ENCODE measurements at regions not wholly inside any gene's neighbourhood (a gene's known extent, or its start where the extent isn't known, plus 50 kb on each side); places are given as distances from the start of the nearest gene placed in this dataset.
"Not testable (repeated sequence)": the region's sequence is repeated elsewhere in the genome, so short reads cannot be mapped to it uniquely, and the experiment has no call there.

DNA sequence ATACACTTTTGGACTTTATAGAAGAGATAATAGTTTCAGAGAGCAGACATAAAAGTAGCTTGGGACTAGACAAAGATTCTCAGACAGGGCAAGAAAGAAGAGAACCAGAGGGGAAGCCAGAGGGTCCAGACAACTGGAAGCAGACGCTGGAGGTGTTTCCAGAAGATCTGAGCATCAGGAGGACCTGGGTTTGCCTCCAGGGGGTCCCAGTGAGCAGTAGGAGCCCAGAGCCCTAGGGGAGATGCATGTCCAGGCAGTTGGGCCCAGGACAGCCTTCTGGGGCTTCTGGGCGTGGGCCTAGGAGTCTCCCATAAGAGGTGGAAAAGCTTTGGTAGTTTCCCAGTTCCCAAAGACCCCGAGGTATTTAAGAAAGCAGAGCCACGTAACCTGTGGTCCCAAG, 251.2 kb upstream of the ID2 start:
- DNase-seq (ENCODE audit: low read depth): no peak

DNA sequence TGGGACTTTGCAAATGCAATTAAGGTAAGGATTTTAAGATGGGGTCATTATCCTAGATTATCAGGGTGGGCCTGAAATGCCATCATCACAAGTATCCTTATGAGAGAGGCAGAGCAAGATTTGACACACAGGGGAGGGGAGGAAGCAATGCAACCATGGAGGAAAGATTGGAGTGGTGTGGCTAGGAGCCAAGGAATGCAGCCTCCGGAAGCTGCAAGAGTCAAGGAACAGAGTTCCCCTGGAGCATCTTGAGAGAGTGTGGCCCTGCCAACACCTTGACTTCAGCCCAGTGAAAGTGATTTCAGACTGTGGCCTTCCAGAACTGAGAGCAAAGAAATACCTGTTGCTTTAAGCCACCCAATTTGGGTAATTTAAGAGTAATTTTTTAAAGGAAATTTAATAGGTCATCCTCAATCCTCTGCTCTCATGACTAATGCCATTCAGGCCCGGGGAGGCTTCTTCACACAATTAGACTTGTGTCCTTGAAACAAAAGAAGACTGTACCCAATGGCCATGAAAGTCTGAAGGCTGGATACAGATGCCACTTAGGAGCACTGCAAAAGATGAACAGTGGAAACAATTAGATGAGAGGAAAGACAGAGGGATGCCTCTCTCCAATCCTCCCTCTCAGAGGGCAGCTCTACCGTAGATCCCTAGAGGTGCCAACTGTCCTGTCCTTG, 250.3 kb upstream of the ID2 start:
- no peak for DNase-seq (ENCODE audit: low read depth)

DNA sequence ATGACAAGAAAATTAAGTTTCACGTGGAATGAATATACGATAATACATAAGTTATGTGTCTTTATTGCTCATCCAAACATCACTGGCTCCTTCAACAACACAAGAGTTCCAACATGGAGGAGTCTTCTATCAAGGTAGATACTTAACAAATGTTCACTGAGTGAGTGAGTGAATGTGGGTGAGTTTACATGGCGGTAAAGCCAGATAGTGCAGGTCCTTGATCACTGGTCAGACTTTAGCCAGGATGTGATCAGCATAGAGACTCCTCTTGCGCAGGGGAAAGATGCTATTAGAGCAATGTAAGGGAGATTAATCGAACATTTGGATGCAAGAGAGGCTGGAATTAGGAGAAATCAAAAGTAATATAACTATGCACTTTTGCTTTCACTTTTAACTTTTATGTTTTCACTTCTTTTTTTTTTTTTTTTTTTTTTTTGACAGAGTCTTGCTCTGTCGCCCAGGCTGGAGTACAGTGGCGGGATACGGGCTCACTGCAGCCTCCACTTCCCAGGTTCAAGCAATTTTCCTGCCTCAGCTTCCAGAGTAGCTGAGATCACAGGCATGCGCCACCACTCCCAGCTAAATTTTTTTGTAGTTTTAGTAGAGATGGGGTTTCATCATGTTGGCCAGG, 249.0 kb upstream of the ID2 start:
- DNase-seq (ENCODE audit: low read depth): no peak

DNA sequence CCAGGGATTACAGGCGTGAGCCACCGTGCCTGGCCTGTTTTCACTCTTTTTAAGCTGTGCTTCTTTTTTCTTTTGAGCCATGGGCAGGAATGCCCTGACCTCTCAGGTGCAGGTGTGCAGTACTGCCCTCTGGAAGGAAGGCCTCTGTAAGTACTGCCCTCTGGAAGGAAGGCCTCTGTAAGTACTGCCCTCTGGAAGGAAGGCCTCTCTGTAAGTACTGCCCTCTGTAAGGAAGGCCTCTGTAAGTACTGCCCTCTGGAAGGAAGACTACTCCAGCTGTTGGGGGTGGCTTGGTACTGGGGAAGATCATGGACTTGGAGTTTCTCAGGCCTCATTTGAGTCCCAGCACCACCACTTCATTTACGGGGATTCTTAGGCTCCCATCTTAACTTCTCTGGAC, 248.5 kb upstream of the ID2 start:
- no peak for DNase-seq (ENCODE audit: low read depth)

DNA sequence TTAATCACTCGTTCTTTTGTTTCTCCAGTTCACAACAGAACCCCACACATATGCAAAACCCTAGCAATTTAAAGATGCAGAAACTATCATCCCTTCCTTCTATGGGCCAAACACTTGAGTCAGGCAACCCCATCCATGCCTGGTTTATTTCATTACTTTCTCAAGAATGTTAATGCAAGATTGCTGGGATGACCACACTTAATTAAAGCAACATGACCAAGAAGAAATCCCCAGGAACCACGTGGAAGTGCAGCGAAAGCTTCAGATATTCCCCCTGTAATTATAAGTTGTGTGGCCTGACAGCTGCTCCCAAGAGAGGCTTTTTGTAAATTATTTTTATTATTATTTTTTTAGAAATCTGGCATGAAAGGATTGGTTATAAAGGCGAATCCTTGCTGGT, 246.2 kb upstream of the ID2 start:
- DNase-seq (ENCODE audit: low read depth): no peak

DNA sequence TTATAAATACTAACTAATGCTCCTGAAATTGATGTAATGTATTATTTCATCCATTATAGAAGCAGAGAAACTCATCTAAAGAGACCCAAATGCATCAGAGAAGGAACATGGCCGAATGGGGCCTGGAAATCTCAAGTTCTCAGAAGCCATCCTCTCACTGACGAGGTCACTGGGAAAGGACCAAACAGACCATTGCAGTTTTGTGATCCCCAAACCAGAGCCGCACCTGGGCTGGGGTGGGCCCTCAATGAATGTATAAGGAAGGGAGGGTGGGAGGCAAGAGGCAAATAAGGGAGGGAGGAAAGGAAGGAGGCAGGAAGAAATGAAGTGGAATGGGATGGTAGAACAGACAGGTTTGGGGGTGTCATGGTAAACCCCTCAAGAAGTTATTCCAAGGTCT, 245.3 kb upstream of the ID2 start:
- DNase-seq (ENCODE audit: low read depth): no peak

DNA sequence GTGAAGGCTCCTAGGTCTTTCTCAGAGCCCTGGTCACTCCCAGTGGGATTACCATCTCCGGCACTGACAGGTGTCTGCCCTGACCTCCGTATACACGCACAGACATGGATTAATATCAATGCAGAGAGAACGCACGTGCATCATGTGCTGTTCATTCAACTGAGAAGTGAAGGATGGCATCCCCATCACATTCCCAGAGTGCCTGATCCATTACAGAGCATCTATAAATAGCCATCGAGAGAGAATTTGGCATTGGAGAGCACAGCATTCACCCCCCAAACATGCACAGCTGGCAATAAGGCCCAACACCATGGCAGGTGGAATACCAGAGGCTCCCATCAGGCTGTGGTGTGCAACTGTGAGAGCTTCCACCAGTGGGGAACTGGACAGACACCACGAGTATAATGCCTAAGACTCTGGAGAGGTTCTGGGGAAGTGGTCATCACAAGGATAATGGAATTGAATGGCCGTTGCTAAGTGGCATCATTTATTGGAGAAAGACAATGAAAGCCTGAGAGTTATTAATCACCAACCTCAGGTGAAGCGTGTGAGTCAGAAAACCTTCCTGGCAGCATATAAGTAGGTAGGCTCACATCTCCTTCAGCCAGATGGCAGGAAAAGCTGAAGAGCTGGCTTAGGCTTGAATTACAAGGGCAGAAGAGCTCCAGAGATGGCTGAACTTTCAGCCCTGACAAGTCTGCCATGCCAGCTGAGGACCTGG, 244.5 kb upstream of the ID2 start:
- no peak for DNase-seq (ENCODE audit: low read depth)

DNA sequence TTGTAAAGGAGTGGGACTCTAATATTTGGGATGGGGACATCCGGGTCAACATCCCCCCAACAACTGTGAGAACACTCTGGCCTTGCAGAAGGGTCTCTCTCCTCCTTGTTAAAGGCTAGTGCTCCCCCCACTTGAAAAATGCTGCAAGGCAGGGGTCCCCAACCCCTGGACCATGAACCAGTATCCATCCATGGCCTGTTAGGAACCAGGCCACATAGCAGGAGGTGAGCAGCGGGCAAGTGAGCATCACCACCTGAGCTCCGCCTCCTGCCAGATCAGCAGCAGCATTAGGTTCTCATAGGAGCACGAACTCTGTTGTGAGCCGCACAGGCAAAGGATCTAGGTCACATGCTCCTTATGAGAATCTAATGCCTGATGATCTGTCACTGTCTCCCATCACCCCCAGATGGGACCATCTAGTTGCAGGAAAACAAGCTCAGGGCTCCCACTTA, 243.9 kb upstream of the ID2 start:
- DNase-seq (ENCODE audit: low read depth): no peak

DNA sequence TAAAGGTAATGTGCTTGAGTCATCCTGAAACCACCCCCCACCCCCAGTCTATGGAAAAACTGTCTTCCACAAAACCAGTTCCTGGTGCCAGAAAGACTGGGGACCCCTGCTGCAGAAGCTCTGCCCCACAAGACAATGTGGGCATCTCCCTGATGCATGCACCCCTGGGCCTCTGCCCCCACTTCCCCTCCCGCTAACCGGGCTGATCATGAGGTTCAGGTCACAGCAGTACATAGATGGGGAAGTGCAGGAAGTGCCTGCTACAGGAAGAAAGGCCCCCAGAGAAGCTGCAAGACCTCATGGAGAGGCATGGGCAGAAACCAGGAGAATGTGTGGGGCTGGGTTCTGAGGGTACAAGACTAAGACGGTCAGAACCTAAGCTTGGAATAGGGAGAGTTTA, 243.4 kb upstream of the ID2 start:
- no peak for DNase-seq (ENCODE audit: low read depth)

DNA sequence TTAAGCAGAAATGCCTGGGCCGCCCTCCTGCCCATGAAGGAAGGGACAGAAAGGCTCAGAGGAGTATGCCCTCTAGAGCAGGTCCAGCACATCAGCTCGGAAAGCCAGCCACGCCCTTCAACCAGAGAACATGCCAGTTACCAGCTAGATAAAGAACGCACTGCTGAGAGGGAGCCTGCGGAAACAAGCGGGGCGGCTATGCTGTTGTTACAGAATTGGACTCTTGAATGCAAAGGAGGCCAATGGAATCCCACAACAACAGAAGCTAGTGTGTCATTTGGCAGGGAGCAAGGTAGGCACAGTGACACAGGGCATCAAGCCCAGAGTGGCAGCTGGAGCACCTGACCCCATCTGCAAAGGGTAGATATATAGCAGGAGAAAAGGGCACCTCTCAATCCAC, 242.9 kb upstream of the ID2 start:
- DNase-seq (ENCODE audit: low read depth): no peak

DNA sequence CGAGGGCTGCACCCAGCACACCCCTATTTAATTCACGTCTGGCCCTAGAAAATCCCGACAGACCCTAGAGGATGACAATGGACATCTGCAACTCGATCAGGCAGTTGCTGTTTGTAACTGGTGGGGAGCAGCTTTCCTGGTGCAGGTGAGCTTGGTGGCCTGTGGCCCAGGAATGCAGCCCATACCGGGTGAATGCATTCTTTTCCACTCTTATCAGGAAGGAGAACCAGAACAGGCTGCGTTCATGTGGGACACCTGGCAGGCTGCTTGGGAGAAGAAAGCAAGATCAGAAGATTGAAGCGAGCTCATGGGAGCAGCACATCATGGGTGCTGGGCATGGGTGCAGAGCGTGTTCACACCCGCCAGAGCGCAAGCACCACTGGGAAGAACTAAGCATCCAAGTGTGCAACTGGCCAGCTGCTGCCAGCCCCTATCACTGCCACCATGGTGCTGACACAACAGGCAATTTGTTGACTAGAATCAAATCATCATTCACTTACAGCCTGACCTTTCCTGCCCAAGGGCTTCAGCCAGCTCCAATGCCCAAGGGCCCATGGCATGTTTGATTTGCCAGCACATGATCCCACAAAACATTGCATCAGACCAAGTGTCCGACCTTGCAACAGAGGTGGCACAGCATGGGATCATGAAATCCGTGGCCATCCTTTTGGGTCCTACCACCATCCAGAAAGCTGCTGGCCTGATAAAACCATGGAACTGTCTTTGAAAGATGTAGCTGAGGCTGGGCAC, 241.7 kb upstream of the ID2 start:
- no peak for DNase-seq (ENCODE audit: low read depth)

DNA sequence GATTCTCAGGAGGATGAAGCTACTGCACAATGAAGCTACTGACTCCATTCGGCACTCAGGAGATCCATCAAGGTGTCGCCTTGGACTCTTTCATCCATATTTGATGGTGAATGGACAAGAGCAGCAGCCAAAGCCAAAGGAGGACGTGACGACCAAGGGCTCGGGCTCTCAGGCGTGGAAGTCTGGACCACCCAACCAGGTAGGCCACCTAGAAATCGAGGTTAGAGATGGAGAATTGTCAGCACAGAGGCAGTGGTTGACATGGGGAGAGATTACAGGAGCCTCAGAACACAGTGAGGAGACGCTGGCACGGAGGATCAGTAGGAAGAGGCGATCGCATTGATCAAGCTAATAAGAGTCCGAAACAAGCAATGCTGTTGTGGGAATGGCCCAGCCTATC, 240.5 kb upstream of the ID2 start:
- no peak for DNase-seq (ENCODE audit: low read depth)

DNA sequence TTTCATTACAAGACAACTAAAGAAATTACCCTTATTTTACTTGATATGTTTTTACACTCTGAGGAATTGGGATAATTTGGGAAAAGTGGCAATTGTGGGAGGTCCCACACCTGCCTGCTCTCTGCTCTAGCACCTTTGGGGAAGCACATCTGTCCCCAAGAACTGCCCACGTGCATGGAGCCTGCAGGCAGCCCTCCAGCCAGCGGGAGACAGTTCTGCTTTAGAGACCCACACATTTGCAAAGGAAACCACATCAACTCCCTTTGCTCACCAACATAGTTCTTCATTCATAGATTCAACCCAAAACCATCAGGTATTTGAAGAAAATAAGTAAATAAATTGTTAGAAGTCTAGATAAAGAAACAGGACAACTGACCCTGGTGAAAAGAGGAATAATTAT, 239.9 kb upstream of the ID2 start:
- DNase-seq (ENCODE audit: low read depth): no peak

DNA sequence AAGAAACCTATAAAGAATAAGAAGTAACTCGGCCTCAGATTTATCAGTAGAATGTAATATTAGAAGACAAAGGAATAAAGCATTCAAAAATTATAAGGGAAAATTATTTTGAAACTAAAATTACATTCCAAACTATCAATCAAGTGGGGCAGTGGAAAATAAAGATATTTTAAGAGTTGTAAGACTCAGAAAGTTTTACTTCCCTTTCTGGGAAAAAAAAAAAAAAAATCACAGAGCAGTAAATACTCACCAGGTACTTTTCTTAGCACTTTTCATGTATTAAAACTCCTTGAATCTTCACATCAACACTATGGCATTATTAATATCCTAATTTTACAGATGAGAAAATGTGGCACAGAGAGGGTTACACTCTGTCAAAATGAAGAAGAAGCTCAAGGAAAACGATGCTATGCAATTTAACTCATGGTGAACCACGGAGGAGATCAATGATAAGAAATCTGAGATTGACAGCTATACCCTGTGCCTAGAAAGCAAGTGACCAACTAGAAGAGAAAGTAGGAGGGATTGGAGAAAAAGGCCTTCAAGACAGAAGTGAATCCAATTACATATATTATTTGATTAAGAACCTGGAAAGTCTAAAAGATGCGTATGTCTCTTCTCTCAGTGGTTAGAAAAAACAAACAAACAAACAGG, 238.9 kb upstream of the ID2 start:
- no peak for DNase-seq (ENCODE audit: low read depth)

DNA sequence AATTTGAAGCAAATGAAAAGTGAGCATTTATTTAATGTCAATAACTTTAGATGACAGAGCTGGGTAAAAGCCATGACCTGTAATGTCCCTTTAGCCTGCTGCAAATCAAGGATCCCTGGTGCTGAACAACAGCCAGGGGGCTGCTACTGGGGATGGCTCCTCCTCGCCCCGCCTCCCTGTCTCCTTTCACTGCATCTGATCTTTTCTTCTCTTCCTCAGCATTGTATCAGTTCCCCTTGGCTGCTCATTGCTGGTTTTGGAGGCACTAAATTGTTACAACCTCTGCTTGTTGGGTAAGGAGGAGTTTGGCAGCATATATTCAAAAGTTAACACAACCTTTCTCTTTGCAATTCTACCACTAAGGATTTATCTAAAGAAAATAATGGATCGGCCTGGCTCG, 236.3 kb upstream of the ID2 start:
- DNase-seq (ENCODE audit: low read depth): no peak

DNA sequence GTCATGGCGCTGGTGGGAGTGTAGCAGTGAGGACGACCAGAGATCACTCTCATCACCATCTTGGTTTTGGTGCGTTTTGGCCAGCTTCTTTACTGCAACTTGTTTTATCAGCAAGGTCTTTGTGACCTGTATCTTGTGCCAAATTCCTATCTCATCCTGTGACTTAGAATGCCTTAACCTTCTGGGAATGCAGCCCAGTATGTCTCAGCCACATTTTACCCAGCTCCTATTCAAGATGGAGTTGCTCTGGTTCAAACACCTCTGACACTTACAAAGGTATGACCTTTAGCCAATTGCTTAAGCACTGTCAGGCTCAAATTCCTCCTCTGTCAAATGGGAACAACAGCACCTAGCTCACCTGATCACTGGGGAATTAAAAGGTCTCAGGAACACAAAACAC, 235.1 kb upstream of the ID2 start:
- DNase-seq (ENCODE audit: low read depth): not testable (repeated sequence)

DNA sequence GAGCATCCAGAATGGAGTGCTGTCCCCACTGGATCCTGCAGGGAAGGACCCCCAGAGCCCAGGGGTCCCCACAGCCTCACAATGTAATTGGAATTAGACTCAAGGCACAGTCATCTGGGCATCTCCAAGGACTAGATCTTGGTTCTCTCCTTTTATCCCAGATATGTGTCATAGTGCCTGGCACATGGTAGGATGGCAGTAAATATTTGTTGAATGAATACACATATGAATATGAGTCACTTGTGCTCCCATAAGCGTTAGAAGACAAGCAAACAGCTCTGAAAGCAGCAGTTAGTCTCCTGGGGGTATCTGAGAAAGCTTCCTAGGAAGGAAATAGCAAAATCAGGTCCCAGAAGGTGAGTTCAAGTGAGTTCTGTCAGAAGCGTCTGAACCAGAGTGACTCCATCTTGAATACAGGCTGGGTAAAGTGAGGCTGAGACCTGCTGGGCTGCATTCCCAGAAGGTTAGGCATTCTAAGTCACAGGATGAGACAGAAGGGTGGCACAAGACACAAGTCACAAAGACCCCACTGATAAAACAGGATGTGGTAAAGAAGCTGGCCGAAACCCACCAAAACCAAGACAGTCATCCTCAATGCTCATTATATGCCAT, 234.1 kb upstream of the ID2 start:
- no peak for DNase-seq (ENCODE audit: low read depth)

DNA sequence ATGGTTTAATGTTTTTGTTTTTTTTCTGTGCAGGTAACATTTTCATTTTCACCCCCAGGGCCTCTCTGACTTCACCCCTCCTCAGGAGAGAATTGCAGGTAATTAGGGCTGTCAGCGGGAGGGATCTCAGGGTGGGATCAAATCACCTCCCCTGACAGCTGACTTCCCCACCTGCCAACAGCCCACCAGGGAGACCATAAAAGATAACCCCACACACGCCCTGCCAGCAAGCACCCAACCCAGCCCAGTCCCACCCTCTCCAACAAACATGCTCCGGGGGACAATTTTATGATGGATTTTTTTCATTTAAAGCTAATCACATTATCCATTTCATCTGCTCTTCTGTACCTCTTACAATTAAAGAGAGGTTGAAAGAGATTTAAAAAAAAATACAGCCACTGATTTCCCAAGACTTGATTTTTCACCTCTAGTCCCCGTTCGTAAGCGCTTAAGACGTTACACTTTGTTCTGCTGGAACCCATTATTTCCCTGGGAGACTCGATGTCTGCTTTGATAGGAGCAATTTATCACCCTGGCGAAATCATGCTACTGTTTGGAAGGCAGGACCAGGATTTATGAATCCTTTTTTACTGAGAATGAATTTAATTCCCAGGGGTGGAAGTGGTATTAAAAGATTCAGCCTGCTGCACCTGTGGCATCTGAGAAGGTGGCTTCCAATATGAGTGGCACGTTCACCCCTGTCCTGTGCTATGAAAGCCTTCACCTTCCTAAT, 232.9 kb upstream of the ID2 start:
- no peak for DNase-seq (ENCODE audit: low read depth)

DNA sequence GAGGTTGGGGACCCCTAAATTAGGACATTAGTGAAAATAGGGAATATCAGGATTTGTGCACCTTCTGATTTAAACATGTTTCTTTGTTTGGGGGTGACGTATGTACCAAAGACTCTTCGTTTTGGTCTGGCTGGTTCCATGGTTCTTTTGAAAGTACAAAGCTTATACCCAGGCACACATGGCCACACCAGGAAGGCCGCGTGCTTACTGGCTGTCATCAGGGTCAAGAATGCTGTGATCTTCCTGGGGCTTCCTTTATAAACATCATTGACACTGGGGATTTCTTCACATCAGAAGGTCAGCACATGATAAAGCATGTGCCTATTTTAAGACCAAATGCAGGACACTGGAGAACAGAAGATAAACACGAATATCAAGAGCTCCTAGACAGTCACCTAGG, 230.6 kb upstream of the ID2 start:
- no peak for DNase-seq (ENCODE audit: low read depth)

DNA sequence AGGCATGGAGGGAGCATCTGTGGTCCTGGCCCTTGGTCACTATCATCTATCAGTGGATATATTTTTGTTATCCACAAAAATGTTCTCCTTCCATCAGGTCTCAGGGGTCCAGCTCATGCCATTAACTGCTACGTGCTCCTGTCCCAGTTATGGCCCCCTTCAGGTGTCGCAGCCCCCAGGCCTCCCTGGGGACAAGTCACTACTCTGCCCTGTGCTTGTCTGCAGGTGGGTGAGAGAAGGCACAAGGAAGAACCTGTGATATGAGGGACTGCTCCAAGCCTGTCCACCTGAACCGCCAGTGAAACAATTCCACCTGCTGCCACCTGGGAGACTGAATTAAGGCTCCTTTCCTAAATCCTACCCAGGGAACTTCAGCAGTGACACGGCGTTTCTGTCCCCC, 229.6 kb upstream of the ID2 start:
- no peak for DNase-seq (ENCODE audit: low read depth)
